ENCODE measurements at regions not wholly inside any gene's neighbourhood (a gene's known extent, or its start where the extent isn't known, plus 50 kb on each side); places are given as distances from the start of the nearest gene placed in this dataset.
"Not testable (repeated sequence)": the region's sequence is repeated elsewhere in the genome, so short reads cannot be mapped to it uniquely, and the experiment has no call there.

- not testable (repeated sequence) for DNase-seq (ENCODE audit: low read depth in 2 of 2)
Observed at GRCh38 chr1:238379446-238379845, 488.7 kb upstream of the ZP4 start.

DNA sequence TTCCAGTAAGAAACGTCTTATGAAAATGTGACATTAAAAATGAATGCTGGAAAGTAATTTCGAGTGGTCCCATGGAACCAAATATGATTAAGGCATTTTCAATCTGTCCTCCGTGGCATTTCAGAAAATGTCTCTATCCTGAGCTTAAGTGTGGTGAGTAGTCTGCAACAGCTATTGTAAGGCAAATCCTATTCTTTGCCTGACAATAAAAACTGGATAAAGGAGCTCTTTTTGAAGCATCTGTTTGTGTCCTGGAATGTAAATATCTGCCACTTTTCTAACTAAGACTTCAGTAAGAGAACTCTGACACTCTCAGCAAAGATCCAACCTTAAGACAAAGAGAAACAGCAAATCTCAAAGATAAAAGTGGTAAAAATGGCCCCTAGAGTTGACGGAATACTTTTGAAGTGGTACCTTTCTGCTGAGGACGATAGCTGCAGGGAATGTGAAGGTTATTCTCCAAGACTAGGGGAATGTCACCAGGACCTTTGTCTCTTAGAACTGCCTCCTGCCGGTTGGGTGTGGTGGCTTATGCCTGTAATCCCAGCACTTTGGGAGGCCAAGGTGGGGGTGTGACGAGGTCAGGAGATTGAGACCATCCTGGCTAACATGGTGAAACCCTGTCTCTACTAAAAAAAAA lies 486.7 kb upstream of the ZP4 start:
- DNase-seq (ENCODE audit: low read depth in 2 of 2) = no peak

GRCh38 chr1:238370599-238370998 lies 479.9 kb upstream of the ZP4 start:
- DNase-seq (ENCODE audit: low read depth in 2 of 2) = no peak

- no peak for DNase-seq (ENCODE audit: low read depth in 2 of 2)
Observed at GRCh38 chr1:238364214-238364892, 473.6 kb upstream of the ZP4 start.

DNA sequence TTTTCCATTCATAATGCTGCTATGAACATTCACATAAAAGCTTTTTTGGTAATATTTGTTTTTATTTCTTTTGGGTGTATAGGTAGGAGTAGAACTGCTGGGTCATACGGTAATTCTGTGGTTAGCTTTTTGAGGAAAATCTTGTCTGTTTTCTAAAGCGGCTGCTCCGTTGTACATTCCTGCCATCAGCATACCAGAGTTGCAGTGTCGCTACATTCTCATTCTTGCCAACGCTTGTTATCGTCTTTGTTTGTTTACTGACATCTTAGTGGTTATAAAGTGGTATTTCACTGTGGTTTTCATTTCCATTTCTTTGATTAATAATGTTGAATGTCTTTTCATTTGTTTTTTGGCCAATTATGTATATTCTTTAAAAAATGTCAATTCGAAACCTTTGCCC lies 469.8 kb upstream of the ZP4 start:
- DNase-seq (ENCODE audit: low read depth in 2 of 2) = no peak

DNA sequence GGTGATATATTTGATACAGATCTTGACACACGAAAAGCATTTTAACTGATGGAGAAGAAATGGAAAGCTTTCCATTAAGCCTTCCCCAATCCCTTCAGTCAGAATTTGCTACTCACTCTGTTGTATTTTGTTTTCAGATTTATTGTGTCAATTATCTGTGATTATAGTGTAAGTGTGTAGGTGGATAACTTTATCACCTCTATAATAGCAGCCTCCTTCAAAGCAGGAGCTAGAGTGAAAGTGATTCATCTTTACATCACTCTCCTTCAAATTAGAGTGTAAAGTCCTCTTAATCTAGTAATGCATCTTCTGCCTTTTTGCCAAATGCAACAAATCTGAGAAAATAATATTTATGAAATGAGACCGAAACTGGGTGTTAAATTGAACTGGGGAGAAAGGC lies 459.7 kb upstream of the ZP4 start:
- no peak for DNase-seq (ENCODE audit: low read depth in 2 of 2)

- no peak for DNase-seq (ENCODE audit: low read depth in 2 of 2)
Observed at GRCh38 chr1:238346340-238346739, 455.6 kb upstream of the ZP4 start.

DNA sequence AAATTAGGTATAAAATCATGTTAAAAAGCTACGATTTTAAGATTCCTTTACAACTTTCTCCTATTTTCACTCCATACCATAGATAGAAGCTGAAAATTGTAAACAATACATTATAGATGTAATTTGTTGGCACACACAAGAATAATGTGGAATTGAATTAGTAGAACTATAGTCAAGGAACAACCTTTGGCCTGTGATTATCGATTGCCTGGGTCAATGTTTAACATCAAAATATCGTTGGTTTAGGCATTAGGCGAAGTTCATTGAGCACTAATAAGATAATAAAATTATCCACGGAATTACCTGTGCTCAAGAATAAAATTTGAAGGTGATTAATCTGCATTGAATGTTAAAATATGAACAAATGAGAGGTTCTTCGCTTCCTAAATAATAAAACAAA lies 455.1 kb upstream of the ZP4 start:
- DNase-seq (ENCODE audit: low read depth in 2 of 2) = no peak

DNA sequence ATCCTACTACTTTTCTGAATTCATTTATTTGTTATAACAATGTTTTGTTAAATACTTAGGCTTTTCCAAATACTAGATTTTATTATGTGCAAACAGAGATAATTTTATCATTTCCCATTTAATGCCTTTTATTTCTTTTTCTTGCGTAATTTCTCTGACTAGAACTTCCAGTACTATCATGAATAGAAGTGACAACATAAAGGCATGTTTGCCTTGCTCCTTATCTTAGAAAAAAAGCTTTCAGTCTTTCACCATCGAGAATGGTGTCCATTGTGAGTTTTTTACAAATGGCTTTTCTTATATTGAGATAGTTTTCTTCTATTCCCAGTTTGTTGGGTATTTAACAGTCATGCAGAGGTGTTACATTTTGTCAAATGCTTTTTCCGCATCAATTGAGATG lies 453.1 kb upstream of the ZP4 start:
- DNase-seq (ENCODE audit: low read depth in 2 of 2) = no peak

DNA sequence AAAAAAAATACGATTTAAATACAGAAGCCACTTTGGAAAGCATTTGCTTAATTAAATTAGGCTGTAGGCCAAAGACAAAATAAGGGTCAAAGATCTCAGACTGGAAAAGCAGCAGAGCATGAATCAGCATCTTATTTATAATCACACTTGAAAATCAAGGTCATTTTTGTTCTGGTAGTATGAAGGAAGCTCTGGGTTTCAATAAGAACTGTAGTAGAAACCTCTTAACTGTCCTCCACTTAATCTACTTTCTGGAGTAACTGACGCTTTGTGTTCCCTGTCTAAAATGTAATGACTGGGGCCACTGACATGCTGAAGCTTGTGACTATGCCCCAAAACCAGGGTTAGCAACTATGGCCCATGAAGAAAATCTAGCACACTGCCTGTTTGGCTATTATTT lies 450.7 kb upstream of the ZP4 start:
- no peak for DNase-seq (ENCODE audit: low read depth in 2 of 2)

DNA sequence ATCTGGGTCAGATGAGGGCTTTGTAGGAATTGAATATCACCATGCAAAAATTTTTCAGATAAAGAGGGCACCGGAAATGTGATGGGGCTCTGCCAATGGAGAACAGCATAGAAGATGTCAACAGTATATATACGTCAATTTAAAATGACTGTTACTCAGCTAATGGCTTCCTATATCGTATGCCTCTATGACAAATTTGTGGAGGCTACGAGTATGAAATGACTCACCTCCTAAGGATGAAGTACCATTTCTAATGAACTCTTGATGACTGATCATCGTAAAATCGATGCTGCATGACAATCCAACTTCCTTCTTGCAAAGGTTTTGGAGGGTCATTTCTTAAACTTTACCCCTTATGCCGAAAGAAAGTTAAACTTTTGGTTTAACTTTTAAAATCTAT lies 450.3 kb upstream of the ZP4 start:
- DNase-seq (ENCODE audit: low read depth in 2 of 2) = no peak

- DNase-seq (ENCODE audit: low read depth in 2 of 2) = no peak
Observed at GRCh38 chr1:238336531-238336930, 445.8 kb upstream of the ZP4 start.

GRCh38 chr1:238334170-238334569 lies 443.4 kb upstream of the ZP4 start:
- DNase-seq (ENCODE audit: low read depth in 2 of 2) = no peak

DNA sequence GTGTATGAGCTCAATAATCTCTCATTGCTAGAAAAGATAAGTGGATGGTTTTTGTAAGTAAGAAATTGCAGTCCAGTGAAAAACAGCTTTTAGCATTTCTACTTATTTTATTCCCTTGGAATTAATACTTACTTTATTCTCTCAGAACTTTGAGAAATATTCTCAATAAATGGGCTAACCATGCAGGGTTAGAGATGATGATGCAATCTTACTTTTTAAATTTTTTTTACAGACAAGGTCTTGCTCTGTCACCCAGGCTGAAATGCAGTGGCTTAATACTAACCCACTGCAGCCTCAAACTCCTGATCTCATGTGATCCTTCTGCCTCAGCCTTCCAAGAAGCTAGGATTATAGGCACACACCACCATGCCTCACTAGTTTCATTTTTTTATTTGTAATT lies 440.8 kb upstream of the ZP4 start:
- no peak for DNase-seq (ENCODE audit: low read depth in 2 of 2)

GRCh38 chr1:238329671-238330070 lies 438.9 kb upstream of the ZP4 start:
- no peak for DNase-seq (ENCODE audit: low read depth in 2 of 2)

DNA sequence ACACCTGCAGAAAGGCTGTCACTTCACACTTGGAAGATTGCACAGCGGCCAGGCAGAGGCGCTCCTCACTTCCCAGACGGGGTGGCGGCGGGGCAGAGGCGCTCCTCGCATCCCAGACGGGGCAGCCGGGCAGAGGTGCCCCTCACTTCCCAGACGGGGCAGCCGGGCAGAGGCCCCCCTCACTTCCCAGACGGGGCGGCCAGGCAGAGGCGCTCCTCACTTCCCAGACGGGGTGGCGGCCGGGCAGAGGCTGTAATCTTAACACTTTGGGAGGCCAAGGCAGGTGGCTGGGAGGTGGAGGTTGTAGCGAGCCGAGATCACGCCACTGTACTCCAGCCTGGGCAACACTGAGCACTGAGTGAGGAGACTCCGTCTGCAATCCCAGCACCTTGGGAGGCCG lies 436.3 kb upstream of the ZP4 start:
- DNase-seq (ENCODE audit: low read depth in 2 of 2) = not testable (repeated sequence)

DNA sequence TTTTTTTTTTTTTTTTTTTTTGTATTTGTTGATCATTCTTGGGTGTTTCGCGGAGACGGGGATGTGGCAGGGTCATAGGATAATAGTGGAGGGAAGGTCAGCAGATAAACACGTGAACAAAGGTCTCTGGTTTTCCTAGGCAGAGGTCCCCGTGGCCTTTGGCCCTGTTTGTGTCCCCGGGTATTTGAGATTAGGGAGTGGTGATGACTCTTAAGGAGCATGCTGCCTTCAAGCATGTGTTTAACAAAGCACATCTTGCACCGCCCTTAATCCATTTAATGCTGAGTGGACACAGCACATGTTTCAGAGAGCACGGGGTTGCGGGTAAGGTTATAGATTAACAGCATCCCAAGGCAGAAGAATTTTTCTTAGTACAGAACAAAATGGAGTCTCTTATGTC lies 435.8 kb upstream of the ZP4 start:
- DNase-seq (ENCODE audit: low read depth in 2 of 2) = not testable (repeated sequence)

- DNase-seq (ENCODE audit: low read depth in 2 of 2) = no peak
Observed at GRCh38 chr1:238324211-238324864, 433.6 kb upstream of the ZP4 start.

DNA sequence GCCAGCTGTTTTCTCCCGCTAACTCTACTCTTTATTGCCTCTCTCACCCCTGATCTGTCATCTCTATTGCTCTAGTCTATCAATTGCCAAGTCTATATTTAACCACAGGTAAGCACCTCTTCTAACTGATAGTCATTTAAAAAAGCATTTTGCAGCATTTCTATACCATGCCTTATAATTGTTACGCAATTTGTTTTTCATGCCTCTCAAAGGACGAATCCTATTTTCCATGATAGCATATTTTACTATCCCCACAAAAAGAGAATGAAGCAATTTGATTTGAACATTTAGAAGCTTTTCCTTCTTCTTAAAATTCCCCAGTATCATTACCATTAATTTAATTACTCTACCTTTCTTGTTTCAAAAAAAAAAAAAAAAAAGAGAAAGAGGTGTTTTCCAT lies 432.8 kb upstream of the ZP4 start:
- no peak for DNase-seq (ENCODE audit: low read depth in 2 of 2)

- DNase-seq (ENCODE audit: low read depth in 2 of 2) = no peak
Observed at GRCh38 chr1:238319957-238320356, 429.2 kb upstream of the ZP4 start.

DNA sequence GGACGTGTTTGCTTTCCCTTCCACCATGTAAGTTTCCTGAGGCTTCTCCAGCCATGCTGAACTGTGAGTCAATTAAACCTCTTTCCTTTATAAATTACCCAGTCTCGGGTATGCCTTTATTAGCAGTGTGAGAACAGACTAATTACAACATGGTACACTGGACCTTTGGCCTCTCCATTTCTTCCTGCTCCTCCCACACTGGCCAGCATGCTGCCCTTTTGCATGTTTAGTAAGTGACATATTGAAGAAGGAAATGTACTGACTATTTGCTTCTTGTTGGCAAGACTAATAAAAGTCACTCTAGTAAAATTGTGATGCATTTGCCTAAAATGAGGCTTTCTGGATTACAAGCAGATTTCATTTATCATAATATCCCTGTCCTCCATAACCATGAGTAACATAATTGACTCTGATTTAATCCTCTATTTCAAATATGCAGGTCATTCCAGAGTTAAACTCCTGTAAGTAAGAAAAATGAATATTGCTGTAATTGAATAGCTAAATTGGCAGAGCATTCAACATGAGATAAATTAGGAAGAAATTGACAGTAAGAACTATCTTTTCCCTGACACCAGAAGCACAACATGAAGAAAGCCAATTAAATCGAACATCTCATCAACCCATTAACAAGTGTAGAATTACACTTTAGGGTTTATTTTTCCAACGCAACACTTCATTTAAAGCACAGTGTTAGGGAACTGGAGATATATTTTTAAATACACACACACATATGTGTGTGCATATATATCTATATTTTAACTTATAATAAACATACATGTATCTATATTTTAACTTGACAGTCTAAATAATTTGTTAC lies 427.8 kb upstream of the ZP4 start:
- DNase-seq (ENCODE audit: low read depth in 2 of 2) = no peak

DNA sequence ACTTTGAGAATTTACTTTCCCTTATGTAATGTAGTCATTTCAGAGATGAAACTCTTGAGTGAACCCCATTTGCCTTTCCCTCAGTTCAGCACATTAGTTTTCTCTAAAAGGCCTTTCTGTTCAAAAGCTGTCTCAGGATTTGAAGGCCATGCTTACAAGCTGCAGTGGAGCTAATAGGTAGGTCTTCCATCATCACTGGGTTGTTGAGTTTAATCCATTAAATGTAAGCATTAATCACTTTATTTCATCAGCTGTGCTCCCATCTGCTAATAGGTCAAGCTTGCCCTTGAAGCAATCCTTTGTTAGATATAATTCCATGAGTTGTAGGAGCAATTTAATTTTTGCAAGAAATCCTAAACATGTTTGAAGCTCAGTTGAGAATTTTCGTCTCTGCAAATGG lies 422.2 kb upstream of the ZP4 start:
- DNase-seq (ENCODE audit: low read depth in 2 of 2) = no peak

GRCh38 chr1:238306411-238306810 lies 415.7 kb upstream of the ZP4 start:
- DNase-seq (ENCODE audit: low read depth in 2 of 2) = no peak

Data from activated CD4-positive, alpha-beta T cell treated with anti-CD3 and anti-CD28 coated beads for 24 hours (primary cell).